ENCODE measurements at regions not wholly inside any gene's neighbourhood (a gene's known extent, or its start where the extent isn't known, plus 50 kb on each side); places are given as distances from the start of the nearest gene placed in this dataset.

DNA sequence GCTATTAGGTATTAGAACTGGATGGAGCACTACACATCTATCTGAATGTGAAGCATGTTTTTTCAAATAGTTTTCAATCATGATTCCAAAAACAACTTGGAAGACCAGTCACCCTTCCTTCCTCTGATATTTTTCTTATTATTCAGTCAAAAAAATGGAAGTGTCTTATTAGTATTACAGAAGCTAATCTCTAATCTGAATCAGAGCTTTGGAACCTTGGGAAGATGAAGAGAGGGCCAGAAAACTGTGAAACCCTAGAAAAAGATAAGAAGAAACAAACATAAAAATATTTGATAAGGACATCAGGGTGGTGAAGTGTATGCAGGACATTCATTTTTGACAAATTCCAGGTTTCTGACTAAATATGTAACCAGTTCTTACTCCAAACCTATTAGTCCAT, 166.3 kb upstream of the PRSS16 start:
- intact Hi-C loops (cut with DNase I): no loop called here
- peaks cover 14% of the 10 kb centered on the region for H3K27me3 ChIP-seq
- TF ChIP-seq POLR2A (IDR thresholded peaks at IDR 0.05): no peak
- TF ChIP-seq, protein P1, sequence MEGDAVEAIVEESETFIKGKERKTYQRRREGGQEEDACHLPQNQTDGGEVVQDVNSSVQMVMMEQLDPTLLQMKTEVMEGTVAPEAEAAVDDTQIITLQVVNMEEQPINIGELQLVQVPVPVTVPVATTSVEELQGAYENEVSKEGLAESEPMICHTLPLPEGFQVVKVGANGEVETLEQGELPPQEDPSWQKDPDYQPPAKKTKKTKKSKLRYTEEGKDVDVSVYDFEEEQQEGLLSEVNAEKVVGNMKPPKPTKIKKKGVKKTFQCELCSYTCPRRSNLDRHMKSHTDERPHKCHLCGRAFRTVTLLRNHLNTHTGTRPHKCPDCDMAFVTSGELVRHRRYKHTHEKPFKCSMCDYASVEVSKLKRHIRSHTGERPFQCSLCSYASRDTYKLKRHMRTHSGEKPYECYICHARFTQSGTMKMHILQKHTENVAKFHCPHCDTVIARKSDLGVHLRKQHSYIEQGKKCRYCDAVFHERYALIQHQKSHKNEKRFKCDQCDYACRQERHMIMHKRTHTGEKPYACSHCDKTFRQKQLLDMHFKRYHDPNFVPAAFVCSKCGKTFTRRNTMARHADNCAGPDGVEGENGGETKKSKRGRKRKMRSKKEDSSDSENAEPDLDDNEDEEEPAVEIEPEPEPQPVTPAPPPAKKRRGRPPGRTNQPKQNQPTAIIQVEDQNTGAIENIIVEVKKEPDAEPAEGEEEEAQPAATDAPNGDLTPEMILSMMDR (IDR thresholded peaks at IDR 0.05): no peak
- no peak overlapping the region for H3K4me3 ChIP-seq
- H3K9me3 ChIP-seq (replicated peaks in 1 of 3): no peaks in the 10 kb centered on the region
- no peak for DNase-seq
- H3K36me3 ChIP-seq (replicated peaks in 1 of 2): no peaks in the 10 kb centered on the region
- H3K4me1 ChIP-seq (replicated peaks in 1 of 2): peaks cover 0 to 5% of the 10 kb centered on the region in 2 donors
- H3K27ac ChIP-seq: no peak overlapping the region

DNA sequence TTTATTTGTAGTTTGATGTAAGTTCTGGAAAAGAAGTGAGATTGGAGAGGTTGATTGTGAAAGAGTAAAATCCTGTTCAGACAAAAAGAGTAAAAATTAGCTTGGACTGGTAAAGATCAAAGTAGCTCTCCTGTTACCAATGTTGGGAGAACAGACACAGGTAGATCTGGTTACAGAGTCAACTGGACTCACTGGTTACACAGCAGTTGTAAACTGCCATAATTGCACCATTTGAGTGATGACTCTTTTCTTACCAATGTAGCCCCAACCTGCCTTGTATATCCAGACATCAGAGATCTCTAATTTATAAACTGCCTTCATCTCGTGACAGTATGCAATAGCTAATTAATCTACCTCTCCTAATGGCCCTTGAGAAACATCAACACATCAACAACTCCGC, 165.6 kb upstream of the PRSS16 start:
- peaks cover 14% of the 10 kb centered on the region for H3K27me3 ChIP-seq
- WGBS, 4 donors: 33 to 55% (median 42%) methylated on average over 2 of the region's 2 CpGs
- no peaks in the 10 kb centered on the region for H3K36me3 ChIP-seq (replicated peaks in 1 of 2)
- TF ChIP-seq, protein P1 (IDR thresholded peaks at IDR 0.05): no peak
- TF ChIP-seq POLR2A (IDR thresholded peaks at IDR 0.05): no peak
- intact Hi-C loops (cut with DNase I): no loop called here
- H3K4me3 ChIP-seq: no peak overlapping the region
- no peak for DNase-seq
- H3K27ac ChIP-seq: no peak overlapping the region
- H3K4me1 ChIP-seq (replicated peaks in 1 of 2): peaks cover 0 to 5% of the 10 kb centered on the region in 2 donors
- H3K9me3 ChIP-seq (replicated peaks in 1 of 3): no peaks in the 10 kb centered on the region

DNA sequence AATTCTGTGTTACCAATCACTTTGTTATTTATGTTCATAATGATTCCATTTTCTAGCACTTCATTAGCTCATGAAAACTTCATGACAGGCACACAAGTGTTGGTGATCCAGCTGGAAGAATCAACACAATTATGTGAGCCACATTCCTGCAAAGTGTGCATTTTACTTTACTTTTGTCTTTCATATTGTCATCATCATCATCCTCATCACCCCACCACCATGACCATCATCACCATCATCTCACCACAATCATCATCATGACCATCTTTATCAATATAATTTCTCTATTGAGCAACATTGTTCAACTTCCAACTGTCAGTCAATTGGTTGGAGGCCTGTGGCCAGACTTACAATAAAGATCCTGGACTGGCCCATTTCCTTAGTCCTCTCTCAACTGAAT, 159.4 kb upstream of the PRSS16 start:
- DNase-seq: no peak
- peaks cover 12% of the 10 kb centered on the region for H3K27me3 ChIP-seq
- no peaks in the 10 kb centered on the region for H3K9me3 ChIP-seq (replicated peaks in 1 of 3)
- H3K36me3 ChIP-seq (replicated peaks in 1 of 2): no peaks in the 10 kb centered on the region
- no peaks in the 10 kb centered on the region for H3K4me1 ChIP-seq (replicated peaks in 1 of 2)
- TF ChIP-seq POLR2A (IDR thresholded peaks at IDR 0.05): no peak
- TF ChIP-seq, protein P1 (IDR thresholded peaks at IDR 0.05): no peak
- H3K4me3 ChIP-seq: no peak overlapping the region
- no peak overlapping the region for H3K27ac ChIP-seq
- intact Hi-C loops (cut with DNase I): no loop called here

DNA sequence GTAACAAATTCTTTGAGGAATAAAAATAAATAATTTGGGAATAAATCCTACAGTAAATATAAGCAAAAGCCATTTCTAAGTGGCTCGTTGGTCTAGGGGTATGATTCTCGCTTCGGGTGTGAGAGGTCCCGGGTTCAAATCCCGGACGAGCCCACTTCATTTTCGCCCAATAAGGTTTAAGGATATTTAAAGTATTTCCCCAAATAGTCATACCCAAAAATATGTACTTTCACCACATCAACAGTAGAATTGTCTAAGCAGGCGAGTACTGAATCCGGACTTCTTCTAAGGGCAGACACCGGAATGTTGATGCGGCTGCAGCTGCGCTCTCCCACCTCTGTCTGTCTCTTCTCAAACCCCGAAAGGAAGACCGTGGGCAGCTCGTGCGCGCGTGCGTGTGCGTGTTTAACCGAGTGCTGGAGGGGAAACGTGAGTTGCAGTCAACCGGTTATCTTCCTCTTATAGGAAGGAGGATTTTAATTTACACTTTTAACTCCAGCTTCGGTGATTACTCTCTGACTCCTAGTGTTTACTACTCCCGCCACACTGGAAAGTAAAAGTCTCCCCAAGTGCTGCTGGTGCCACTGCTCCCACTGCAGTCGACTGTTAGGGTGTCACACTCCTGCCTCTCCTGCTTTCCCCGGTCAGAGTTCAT, 155.7 kb upstream of the PRSS16 start:
- intact Hi-C loops (cut with DNase I): no loop called here
- Histone ChIP-seq H3K9me3 (replicated peaks in 1 of 3) (no peaks in the 10 kb centered on the region), H3K27ac (no peak overlapping the region), H3K27me3 (peaks cover 32% of the 10 kb centered on the region), H3K4me3 (no peak overlapping the region), H3K4me1 (replicated peaks in 1 of 2) (no peaks in the 10 kb centered on the region), H3K36me3 (replicated peaks in 1 of 2) (no peaks in the 10 kb centered on the region)
- no peak for DNase-seq
- TF ChIP-seq, protein P1 (IDR thresholded peaks at IDR 0.05): no peak
- no peak for TF ChIP-seq POLR2A (IDR thresholded peaks at IDR 0.05)
- WGBS, 4 donors: 1 to 5% (median 2%) methylated on average over 27 of the region's 27 CpGs

Measured in adrenal gland (tissue), 9 donors.